Activated naive CD8-positive, alpha-beta T cell (primary cell): ENCODE measurements at regions not wholly inside any gene's neighbourhood (a gene's known extent, or its start where the extent isn't known, plus 50 kb on each side); places are given as distances from the start of the nearest gene placed in this dataset.

Source experiments
- H3K27ac Mint-ChIP-seq: one replicate; pipeline ENCODE4 v1.8.0; 2021; ENCODE audit warnings: mixed read lengths
- H3K27me3 Mint-ChIP-seq: one replicate; pipeline ENCODE4 v1.8.0; 2021; ENCODE audit warnings: mixed read lengths
- H3K36me3 Mint-ChIP-seq: one replicate; pipeline ENCODE4 v1.8.0; 2021; ENCODE audit warnings: mixed read lengths
- H3K4me1 Mint-ChIP-seq: one replicate; pipeline ENCODE4 v1.8.0; 2021; ENCODE audit warnings: low read depth, mixed read lengths
- H3K4me3 Mint-ChIP-seq: one replicate; pipeline ENCODE4 v1.8.0; 2021; ENCODE audit warnings: mild to moderate bottlenecking, mixed read lengths
- H3K9me3 Mint-ChIP-seq: one replicate; pipeline ENCODE4 v1.8.0; 2021; ENCODE audit warnings: low read depth, mixed read lengths

GRCh38 chr7:20839196-20839735 is 52.6 kb upstream of the SP8 start:
- H3K36me3 Mint-ChIP-seq, result no peaks in the 10 kb centered on the region
- H3K4me3 Mint-ChIP-seq, result no peak overlapping the region
- H3K9me3 Mint-ChIP-seq, result no peaks in the 10 kb centered on the region
- H3K27me3 Mint-ChIP-seq, result peaks cover 3% of the 10 kb centered on the region
- H3K4me1 Mint-ChIP-seq, result no peaks in the 10 kb centered on the region
- no peak overlapping the region for H3K27ac Mint-ChIP-seq

- no peak overlapping the region for H3K4me3 Mint-ChIP-seq
- peaks cover 3% of the 10 kb centered on the region for H3K27me3 Mint-ChIP-seq
- no peaks in the 10 kb centered on the region for H3K9me3 Mint-ChIP-seq
- no peak overlapping the region for H3K27ac Mint-ChIP-seq
- H3K4me1 Mint-ChIP-seq, result no peaks in the 10 kb centered on the region
- H3K36me3 Mint-ChIP-seq, result no peaks in the 10 kb centered on the region
Measured at GRCh38 chr7:20839987-20840386, 53.3 kb upstream of the SP8 start.

- H3K27ac Mint-ChIP-seq, result no peak overlapping the region
- H3K27me3 Mint-ChIP-seq, result peaks cover 11% of the 10 kb centered on the region
- H3K36me3 Mint-ChIP-seq, result no peaks in the 10 kb centered on the region
- H3K4me3 Mint-ChIP-seq, result no peak overlapping the region
- no peaks in the 10 kb centered on the region for H3K9me3 Mint-ChIP-seq
- H3K4me1 Mint-ChIP-seq, result no peaks in the 10 kb centered on the region
Measured at GRCh38 chr7:20846791-20847190, 60.1 kb upstream of the SP8 start.

- H3K27me3 Mint-ChIP-seq, result no peaks in the 10 kb centered on the region
- H3K27ac Mint-ChIP-seq, result no peak overlapping the region
- no peaks in the 10 kb centered on the region for H3K36me3 Mint-ChIP-seq
- H3K4me1 Mint-ChIP-seq, result no peaks in the 10 kb centered on the region
- H3K4me3 Mint-ChIP-seq, result no peak overlapping the region
- no peaks in the 10 kb centered on the region for H3K9me3 Mint-ChIP-seq
Measured at GRCh38 chr7:20858951-20859350, 72.3 kb upstream of the SP8 start.

GRCh38 chr7:20861468-20861867 is 74.8 kb upstream of the SP8 start:
- no peaks in the 10 kb centered on the region for H3K9me3 Mint-ChIP-seq
- H3K36me3 Mint-ChIP-seq, result no peaks in the 10 kb centered on the region
- H3K4me3 Mint-ChIP-seq, result no peak overlapping the region
- no peaks in the 10 kb centered on the region for H3K4me1 Mint-ChIP-seq
- H3K27ac Mint-ChIP-seq, result no peak overlapping the region
- H3K27me3 Mint-ChIP-seq, result no peaks in the 10 kb centered on the region

- Mint-ChIP-seq H3K27me3 (no peaks in the 10 kb centered on the region), H3K4me3 (no peak overlapping the region), H3K36me3 (no peaks in the 10 kb centered on the region), H3K27ac (no peak overlapping the region), H3K9me3 (no peaks in the 10 kb centered on the region), H3K4me1 (no peaks in the 10 kb centered on the region)
Measured at GRCh38 chr7:20862554-20862953, 75.9 kb upstream of the SP8 start.

GRCh38 chr7:20864221-20864620 is 77.5 kb upstream of the SP8 start:
- no peaks in the 10 kb centered on the region for H3K36me3 Mint-ChIP-seq
- H3K27me3 Mint-ChIP-seq, result no peaks in the 10 kb centered on the region
- H3K27ac Mint-ChIP-seq, result no peak overlapping the region

GRCh38 chr7:20865684-20866083 is 79.0 kb upstream of the SP8 start:
- Mint-ChIP-seq H3K4me1 (no peaks in the 10 kb centered on the region), H3K36me3 (no peaks in the 10 kb centered on the region), H3K27me3 (no peaks in the 10 kb centered on the region), H3K9me3 (no peaks in the 10 kb centered on the region), H3K4me3 (no peak overlapping the region), H3K27ac (no peak overlapping the region)

More at GRCh38 chr7:20864221-20864620, 77.5 kb upstream of the SP8 start:
- Mint-ChIP-seq H3K4me1 (no peaks in the 10 kb centered on the region), H3K4me3 (no peak overlapping the region), H3K9me3 (no peaks in the 10 kb centered on the region)

GRCh38 chr7:20870977-20871376 is 84.3 kb upstream of the SP8 start:
- no peaks in the 10 kb centered on the region for H3K4me1 Mint-ChIP-seq
- no peak overlapping the region for H3K4me3 Mint-ChIP-seq
- no peaks in the 10 kb centered on the region for H3K9me3 Mint-ChIP-seq
- H3K36me3 Mint-ChIP-seq, result no peaks in the 10 kb centered on the region
- peaks cover 3% of the 10 kb centered on the region for H3K27me3 Mint-ChIP-seq
- H3K27ac Mint-ChIP-seq, result no peak overlapping the region

GRCh38 chr7:20892776-20893175 is 106.1 kb upstream of the SP8 start:
- H3K4me3 Mint-ChIP-seq, result no peak overlapping the region
- peaks cover 3% of the 10 kb centered on the region for H3K27me3 Mint-ChIP-seq
- no peaks in the 10 kb centered on the region for H3K4me1 Mint-ChIP-seq
- H3K9me3 Mint-ChIP-seq, result peaks cover 4% of the 10 kb centered on the region
- no peaks in the 10 kb centered on the region for H3K36me3 Mint-ChIP-seq
- no peak overlapping the region for H3K27ac Mint-ChIP-seq

- no peaks in the 10 kb centered on the region for H3K9me3 Mint-ChIP-seq
- no peaks in the 10 kb centered on the region for H3K4me1 Mint-ChIP-seq
- H3K27ac Mint-ChIP-seq, result no peak overlapping the region
- H3K4me3 Mint-ChIP-seq, result no peak overlapping the region
- peaks cover 3% of the 10 kb centered on the region for H3K27me3 Mint-ChIP-seq
- no peaks in the 10 kb centered on the region for H3K36me3 Mint-ChIP-seq
Measured at GRCh38 chr7:20894806-20895205, 108.1 kb upstream of the SP8 start.

GRCh38 chr7:20895563-20895962 is 108.9 kb upstream of the SP8 start:
- Mint-ChIP-seq H3K4me1 (no peaks in the 10 kb centered on the region), H3K4me3 (no peak overlapping the region), H3K27me3 (peaks cover 3% of the 10 kb centered on the region), H3K9me3 (no peaks in the 10 kb centered on the region), H3K27ac (no peak overlapping the region), H3K36me3 (no peaks in the 10 kb centered on the region)

- no peaks in the 10 kb centered on the region for H3K4me1 Mint-ChIP-seq
- H3K9me3 Mint-ChIP-seq, result peaks cover 4% of the 10 kb centered on the region
- H3K4me3 Mint-ChIP-seq, result no peak overlapping the region
- no peaks in the 10 kb centered on the region for H3K36me3 Mint-ChIP-seq
- no peak overlapping the region for H3K27ac Mint-ChIP-seq
- peaks cover 3% of the 10 kb centered on the region for H3K27me3 Mint-ChIP-seq
Measured at GRCh38 chr7:20896996-20897395, 110.3 kb upstream of the SP8 start.

GRCh38 chr7:20906801-20907453 is 120.2 kb upstream of the SP8 start:
- H3K4me3 Mint-ChIP-seq, result no peak overlapping the region
- no peak overlapping the region for H3K27ac Mint-ChIP-seq
- H3K36me3 Mint-ChIP-seq, result no peaks in the 10 kb centered on the region
- H3K4me1 Mint-ChIP-seq, result no peaks in the 10 kb centered on the region
- H3K9me3 Mint-ChIP-seq, result no peaks in the 10 kb centered on the region
- H3K27me3 Mint-ChIP-seq, result no peaks in the 10 kb centered on the region

GRCh38 chr7:20911081-20911480 is 124.4 kb upstream of the SP8 start:
- Mint-ChIP-seq H3K9me3 (no peaks in the 10 kb centered on the region), H3K4me3 (no peak overlapping the region)

GRCh38 chr7:20913853-20914252 is 127.2 kb upstream of the SP8 start:
- no peak overlapping the region for H3K27ac Mint-ChIP-seq
- H3K4me1 Mint-ChIP-seq, result no peaks in the 10 kb centered on the region
- no peaks in the 10 kb centered on the region for H3K9me3 Mint-ChIP-seq
- H3K4me3 Mint-ChIP-seq, result no peak overlapping the region
- no peaks in the 10 kb centered on the region for H3K27me3 Mint-ChIP-seq
- no peaks in the 10 kb centered on the region for H3K36me3 Mint-ChIP-seq

More at GRCh38 chr7:20911081-20911480, 124.4 kb upstream of the SP8 start:
- Mint-ChIP-seq H3K27me3 (no peaks in the 10 kb centered on the region), H3K36me3 (no peaks in the 10 kb centered on the region), H3K4me1 (no peaks in the 10 kb centered on the region), H3K27ac (no peak overlapping the region)
